ENCODE measurements at regions not wholly inside any gene's neighbourhood (a gene's known extent, or its start where the extent isn't known, plus 50 kb on each side); places are given as distances from the start of the nearest gene placed in this dataset.

DNA sequence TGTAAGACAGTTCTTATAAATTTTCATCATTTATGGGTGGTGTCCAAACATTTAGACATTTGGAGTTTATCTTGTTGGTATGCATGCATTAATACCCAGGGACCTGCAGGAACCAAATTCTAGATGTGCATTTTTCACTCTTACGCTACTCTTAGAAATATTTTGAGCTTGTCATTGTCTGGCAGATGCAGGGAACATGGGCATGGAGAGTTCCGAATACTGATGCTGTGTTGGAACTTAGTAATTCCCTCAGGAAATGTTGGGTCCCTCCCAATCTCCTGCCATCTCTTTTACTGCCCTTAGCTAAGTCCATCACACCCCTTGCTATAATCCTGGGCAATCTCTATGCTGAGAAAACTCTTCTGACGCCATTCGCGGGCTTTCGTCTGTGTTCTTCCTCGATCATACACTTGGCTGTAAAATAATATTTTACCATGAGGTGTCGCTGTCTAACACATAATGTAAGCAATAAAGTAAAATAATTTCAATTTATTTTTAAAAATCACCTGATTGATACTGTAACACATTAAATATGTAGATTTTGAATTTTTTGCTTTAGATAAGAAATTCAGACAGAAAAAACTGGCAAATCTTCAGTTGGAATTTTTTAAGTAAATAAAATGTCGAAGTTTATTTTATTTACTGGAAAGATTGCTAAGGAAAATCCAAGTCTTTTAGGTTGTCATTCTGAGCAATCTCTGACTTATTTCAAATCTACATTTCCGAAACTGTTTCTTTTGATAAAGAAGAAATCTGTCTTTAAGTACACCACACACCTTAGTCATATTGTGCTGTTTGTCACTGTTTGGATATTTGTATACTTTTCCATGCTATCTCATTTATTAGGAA is 304.1 kb upstream of the SSTR1 start:
- peak; percentile 46 for DNase-seq

DNA sequence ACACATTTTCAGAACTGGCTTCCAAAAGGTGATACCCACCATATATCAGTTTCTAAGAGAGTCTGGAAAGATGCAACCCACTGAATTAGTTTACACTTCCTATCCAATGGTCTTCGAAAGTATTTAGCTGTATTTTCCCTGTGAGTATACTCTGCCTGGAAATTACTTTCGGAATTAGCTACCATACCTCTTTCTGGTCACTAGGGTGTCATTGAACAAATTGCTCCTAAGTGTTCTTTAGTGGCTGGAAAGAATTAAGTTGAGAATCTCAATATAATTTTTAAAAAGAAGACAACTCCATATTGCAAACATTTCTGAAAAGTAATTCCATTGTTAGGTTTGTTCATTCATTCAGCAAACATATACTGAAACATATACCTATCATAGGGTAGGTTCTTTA is 283.1 kb upstream of the SSTR1 start:
- DNase-seq = no peak

DNA sequence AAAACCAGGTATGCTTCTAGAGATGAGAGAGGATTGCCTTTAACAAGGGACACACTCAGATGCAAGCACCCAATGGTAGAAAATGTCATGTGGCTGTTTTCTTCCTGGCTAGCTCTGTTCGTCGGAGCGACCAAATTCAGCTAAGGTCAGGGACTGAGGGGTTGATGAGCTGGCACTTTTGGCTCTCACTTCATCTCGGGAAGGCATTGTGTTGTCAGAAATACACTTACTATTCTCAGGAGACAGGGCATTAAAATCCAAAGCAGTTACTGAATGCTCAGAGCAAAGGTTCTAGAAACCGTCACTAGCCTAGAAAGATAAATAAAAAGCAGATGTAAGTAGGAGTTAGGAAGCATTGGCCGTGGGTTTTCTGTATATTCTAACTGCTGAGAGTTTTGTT is 275.7 kb upstream of the SSTR1 start:
- DNase-seq = no peak

DNA sequence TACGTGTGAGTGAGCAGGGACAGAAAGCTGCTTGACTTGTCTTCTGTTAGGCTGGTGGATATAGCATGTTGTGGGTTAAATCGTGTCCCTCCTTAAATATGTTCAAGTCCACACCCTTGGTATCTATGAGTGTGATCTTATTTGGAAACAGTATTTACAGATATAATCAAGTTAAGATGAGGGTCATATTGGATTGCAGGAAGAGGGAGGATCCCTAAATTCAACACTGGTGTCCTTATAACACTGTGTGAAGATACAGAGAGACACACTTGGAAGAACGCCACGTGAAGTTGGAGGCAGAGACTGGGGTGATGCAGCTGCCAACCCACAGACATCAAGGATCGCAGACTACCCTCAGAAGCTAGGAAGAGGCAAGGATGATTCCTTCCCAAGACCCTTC is 275.2 kb upstream of the SSTR1 start:
- no peak for DNase-seq

DNA sequence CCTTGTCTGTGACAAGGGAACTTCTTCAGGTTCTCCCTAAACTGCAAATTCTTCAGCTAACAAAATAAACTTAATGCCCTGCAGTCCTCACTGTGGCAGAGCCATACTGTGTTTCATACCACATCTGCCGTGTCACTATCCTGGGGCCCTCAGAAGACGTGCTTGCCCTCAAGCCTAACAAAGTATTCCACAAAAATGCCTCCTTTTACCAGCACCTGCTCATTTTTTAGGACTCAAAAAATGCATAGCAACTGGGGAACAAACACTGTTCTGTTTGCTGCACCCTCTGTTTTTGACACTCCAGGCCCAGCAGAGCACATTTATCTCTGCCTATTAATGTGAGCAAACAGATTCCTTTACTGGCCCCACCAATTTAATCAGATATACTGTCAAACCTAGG is 270.7 kb upstream of the SSTR1 start:
- no peak for DNase-seq

DNA sequence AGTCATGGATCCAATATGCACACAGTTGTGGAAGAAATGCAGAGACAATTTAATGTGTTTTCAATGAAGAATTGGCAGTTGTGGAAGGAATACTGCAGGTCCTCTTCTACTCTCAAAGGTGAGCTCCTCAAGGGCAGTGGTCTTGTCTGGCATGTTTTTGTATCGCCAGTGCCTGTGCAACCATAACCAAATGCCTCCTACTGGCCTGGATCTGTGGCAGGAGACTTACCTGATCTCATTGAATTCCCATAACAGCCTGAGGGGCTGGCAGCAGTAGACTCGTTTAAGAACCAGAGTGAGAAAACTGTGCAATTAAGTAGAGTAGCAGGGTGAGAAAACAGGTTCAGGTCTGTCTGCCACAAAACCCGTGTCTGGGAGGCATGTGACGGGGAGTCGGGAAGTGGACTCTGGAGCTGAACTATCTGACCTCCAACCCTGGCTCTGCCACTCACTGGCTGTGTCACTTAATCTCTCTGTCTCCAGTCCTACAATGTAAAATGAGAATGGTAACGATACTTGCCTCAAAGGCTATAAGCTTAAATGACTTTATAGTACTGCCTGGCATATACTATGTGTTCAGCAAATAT is 268.2 kb upstream of the SSTR1 start:
- no peak for DNase-seq

DNA sequence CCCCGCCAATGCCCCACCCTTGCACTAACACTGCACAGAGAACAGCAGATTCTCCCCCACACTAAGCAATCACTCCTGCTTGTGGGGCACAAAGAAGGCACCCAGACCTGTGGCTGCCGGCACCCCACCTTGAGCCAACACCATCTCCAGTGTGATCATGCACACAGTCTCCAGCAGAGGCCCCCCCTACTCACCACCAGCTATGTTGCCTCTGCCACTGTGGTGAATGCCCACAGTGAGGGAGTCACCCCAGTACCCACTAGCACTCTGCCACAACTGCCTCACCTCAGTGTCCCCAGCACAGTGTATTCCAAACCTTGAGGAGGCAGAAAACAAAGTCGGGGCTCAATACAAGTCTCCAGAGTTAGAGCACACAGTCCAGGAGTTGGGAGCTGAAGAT is 261.7 kb upstream of the SSTR1 start:
- no peak for DNase-seq

DNA sequence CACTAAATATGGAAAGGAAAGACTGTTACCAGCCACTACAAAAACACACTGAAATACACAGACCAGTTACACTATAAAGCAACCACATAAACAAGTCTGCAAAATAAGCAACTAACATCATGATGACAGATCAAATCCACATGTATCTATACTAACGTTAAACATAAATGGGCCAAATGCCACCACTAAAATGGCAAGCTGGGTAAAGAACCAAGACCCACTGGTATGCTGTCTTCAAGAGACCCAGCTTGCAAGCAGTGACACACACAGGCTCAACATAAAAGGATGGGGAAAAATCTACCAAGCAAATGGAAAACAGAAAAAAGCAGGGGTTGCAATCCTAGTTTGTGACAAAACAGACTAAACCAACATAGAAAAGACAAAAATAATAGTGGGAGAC is 260.9 kb upstream of the SSTR1 start:
- DNase-seq = no peak

DNA sequence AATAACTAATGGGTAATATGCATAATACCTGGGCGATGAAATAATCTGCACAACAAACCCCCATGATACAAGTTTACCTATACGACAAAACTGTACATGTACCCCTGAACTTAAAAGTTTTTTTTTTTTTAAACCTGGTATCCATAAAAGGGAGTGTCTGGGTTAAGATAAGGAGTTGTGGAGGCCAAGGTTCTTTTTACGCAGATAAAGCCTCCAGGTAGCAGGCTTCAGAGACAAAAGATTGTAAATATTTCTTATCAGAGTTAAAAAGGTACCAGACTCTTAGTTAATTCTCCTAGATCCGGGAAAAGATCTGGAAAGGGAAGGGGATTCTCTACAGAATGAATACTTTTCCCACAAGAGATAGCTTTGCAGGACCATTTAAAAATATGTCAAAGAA is 259.4 kb upstream of the SSTR1 start:
- DNase-seq = no peak

DNA sequence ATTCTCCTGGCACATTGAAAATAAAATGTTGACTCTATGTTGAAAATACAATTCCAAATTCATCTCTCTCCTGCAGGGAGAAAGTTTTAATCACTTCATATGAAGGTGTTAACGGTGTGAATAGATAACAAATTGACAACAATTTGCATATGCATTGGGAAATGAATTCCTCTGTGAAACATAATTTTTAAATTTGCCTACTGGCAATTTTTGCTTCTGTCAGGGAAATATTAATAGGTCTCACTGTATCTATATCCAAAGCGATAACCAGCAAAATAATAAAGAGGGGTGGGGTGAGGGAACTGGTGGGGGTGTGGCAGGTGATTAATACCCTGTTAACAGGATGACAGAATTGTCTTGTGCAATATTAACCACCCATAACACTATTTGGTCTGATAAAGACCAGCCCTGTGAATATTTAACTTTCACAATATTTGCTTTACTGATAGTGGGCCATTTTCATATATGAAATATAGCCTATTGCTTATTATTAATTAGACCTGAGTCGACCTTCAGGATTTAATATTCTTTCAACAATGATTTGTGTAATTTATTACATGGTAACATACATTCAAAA is 239.0 kb upstream of the SSTR1 start:
- DNase-seq = no peak

DNA sequence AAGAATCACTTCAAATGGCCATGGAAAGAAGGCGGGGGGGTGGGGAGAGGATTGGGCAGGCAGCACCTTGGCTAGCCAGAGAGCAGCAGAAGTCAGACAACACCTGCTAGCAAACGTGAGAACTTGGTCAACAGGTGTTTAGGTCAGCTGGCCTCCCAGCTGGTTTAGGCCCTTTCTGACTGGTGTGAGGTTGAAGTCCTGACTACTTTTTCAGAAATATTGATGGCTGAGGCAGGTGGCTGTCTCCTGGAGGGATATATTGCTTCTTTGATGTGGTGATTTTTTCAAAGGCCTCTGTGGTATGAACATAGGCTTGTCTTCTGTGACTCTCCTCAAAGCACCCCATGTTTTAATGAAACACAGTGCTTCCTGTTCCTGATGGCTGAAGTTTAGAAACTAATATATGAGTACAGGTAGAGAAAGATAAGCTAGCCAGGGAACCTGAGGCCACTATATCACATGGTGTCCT is 238.2 kb upstream of the SSTR1 start:
- DNase-seq = no peak

DNA sequence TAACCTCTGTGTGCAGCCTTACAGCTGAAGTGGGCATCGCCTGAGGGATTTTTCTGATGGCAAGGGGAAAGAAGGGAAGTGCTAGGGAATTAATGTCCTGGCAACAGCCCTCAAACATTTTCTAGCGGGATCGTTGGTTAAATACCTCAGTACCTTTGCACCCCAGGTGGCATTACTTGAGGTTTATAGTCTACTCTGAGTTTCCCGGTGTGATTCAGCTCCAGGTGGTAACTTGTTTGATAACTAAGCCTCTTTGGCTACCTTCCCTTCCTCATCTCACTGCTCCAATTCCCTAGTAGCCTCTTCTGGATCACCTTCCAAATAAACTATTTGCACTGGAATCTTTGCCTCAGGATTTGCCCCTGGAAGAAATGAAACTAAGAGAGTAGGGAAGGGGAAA is 237.0 kb upstream of the SSTR1 start:
- DNase-seq = no peak

DNA sequence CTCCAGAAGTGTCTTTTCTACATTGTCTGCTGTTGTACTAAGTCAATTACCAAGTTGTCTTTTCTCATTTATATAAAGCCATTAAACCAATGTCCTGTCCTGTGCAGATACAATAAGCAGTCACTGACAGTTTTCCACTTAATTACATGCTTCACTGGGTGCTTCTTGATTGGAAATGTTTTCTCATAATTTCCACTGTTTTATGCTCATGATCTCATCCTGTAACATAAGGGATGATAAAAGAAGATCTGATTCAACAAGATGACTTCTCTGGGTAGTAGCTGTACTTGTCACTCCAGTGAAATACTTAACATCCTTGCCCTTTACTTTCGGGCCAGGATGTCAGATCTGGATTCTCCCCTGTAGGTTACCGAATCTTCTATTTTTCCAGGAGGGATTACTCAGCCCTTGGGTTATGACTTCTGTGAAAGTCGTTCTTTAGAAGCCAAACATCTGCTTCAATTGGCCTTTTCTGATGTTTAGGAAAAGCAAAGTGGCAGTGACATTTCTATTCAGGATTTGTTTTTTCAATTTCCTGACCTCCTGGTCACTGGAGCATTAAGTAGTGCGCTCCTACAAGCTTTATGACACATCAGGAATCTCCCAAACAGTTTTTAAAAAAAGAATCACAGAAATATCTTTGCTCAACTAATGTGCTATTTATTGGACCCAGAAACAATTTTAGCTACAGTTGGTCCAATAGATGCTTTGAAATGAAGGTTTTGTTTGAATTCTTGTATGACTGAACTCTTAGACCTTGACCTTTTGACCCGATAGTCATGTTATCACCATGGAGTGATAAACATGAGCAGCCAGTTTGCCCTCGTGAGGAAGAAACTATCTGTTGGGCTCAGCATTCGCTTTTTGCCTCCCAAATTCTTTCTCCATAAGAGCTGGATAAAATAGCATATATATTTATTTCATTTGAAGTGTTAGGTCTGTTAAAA is 234.5 kb upstream of the SSTR1 start:
- DNase-seq = no peak

DNA sequence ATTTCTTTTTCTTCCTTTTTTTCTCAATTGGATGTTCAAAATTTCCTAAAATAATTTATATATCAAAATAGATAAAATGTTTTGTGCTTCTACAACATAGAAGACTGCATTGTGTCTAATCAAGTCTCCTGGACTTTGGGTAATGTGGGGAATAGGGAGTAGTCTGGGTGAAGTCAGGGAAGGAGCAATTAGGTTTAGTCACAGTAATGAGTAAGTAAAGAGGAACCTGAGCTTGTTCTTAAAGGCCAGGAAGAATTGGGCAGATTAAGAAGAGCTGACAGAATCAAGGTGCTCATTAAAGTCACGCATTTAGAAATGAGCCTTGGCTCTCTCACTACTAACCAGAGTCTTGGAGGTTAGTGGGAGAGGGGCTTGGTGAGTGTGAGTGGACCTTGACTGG is 233.3 kb upstream of the SSTR1 start:
- DNase-seq = no peak

DNA sequence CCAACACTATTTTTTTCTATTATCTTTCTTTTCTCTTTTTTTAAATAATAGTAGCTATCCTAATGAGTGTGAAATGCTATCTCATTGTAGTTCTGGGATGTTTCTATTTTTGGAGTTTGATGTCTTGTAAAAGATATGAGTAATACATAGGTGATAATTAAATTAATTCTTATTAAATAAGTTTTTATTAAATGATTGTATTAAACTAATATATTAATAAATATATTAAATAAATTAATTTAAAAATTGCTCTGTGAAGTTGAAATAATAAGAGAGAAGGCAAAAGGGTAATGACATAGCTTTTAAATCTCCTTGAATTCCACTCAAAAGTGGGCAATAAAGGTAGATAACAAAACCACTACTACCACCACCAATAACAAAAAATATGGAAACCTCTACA is 230.2 kb upstream of the SSTR1 start:
- no peak for DNase-seq

DNA sequence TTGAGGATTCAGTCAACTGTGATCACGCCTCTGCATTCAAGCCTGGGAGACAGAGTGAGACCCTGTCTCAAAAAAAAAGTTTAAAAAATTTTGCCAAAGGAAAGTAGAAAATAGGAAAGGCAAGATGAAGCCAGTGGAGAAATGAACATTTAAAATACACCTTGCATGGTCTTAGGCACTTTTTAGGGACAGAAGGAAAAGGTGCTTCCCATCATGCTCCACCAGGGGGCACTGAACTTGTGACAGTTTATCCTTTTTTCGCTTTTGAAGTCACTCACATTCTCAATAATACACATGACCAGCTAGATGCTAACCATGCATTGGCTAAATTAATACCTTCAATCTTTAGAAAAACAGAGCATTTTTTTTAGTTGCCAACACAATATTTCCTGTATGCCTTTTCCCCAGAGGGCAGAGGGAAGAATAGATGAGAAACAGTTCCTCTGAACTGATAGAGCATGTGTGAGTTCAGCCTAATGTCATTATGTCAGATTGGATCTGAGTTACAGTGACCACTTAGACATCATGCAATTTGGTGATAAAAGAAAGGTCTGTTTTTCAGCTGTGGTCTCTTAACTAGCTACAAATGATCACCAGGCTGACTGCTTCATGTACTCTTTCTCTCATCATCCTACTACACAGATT is 221.8 kb upstream of the SSTR1 start:
- no peak for DNase-seq

DNA sequence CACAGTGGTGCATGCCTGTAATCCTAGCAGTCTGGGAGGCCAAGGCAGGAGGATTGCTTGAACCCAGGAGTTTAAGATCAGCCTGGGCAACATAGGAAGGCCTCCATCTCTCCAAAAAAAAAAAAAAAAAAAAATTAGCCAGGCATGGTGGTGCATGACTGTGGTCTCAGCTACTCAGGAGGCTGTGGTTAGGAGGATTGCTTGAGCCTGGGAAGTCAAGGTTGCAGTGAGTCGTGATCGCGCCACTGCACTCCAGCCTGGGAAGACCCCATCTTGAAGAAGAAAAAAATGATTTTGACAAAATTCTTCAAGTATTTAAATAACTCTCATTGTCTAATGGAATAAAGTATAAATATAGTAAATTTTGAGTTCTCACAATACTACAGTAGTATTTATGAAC is 219.2 kb upstream of the SSTR1 start:
- DNase-seq = no peak

DNA sequence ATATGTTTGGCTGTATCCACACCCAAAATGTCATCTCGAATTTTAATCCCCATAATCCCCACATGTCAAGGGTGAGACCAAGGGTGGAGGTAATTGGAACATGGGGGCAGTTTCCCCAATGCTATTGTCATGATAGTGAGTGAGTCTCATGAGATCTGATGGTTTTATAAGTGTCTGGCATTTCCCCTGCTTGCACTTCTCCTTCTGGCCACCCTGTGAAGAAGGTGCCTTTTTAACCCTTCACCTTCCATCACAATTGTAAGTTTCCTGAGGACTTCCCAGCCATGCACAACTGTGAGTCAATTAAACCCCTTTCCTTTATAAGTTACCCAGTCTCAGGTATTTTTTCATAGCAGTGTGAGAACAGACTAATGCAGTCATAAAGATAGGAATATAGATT is 216.7 kb upstream of the SSTR1 start:
- no peak for DNase-seq

DNA sequence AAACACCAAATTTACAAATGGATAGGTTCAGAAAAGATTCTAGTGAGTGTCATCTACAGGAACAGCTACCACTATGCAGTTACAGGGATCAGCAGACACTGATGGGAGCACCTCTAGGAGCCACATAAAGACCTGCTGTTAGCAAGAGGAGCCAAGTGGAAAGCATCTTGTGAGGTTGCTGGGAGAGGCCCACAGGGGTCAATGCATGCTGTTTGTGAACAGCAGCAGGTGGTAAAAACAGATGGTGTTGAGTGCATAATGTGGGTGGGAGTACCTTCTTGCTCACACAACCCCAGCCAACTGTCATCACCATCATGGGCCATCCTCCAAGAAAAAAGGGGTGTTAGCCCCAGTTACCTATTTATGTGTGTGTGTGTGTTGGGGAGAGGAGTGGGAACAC is 215.2 kb upstream of the SSTR1 start:
- no peak for DNase-seq

DNA sequence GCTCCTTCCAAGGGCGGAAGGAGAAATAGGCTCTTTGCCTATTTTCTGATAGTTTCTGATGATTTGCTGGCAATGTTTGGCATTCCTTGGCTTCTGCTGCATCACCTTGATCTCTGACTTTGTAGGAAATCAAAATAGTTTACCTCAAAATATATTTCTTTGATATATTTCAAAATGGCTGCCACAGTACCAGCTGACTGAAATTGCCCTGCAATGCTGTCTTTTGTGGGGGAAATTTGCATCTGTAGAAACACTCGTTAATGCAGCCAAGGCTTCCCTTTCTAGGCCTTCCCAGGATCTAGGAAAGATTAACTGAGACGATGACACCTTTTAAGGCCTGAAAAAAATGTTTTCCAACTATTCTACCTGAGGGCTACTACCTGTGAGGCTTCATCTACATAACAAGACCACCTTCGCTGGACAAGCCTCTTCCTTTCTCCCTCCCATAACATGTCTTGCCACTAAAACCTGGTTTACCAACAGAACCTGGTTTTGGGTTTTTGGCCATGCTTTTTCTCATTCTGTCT is 212.8 kb upstream of the SSTR1 start:
- DNase-seq = no peak

DNA sequence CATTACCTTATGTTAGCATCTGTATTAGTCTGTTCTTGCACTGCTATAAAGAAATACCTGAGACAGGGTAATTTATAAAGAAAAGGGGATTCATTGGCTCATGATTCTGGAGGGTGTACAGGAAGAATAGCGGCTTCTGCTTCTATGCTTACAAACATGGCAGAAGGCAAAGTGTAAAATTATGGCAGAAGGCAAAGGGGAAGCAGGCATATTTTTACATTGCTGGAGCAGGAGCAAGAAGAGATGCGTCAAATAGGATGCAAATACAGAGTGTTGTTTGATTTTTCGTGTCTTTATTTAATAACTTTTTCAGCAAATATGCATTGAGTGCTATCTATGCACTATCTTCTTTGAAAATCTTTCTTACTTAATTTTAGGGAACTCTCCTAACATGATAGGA is 210.7 kb upstream of the SSTR1 start:
- DNase-seq = no peak

DNA sequence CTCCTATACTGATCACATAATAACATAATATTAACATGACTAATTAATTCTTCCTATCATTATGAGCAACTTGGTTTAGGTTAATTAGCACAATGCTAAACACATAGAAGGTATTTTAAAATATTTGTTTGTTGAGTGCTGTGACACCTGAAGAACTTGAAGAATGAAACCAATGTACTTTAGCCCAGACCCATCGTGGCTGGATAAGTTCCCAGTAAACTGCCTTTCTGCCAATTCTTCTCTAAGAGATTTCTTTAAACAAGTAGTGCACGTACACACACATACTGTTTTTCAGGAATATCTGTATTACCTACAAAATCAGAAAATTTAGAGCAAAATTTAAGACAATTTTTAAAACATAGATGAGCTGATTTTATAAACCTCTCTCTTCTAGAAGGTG is 207.4 kb upstream of the SSTR1 start:
- no peak for DNase-seq

DNA sequence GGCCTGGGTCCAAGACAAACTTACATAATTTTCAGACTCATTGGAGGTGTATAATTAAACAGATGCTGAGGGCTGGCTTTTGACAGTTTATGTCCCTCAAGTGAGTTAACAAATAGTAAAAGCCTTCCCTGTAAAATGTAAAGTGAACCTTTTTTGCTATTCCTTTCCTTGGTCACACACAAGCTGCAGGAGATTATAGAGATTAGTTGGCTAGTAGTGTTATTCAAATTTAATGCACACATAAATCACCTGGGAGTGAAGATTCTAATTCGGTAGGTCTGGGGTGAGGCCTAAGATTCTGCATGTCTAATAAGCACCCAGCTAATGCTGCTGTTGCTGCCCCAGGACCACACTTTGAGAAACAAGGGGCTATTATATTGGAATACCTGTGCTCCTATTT is 206.2 kb upstream of the SSTR1 start:
- DNase-seq = no peak
